ENCODE measurements at regions not wholly inside any gene's neighbourhood (a gene's known extent, or its start where the extent isn't known, plus 50 kb on each side); places are given as distances from the start of the nearest gene placed in this dataset.

DNA sequence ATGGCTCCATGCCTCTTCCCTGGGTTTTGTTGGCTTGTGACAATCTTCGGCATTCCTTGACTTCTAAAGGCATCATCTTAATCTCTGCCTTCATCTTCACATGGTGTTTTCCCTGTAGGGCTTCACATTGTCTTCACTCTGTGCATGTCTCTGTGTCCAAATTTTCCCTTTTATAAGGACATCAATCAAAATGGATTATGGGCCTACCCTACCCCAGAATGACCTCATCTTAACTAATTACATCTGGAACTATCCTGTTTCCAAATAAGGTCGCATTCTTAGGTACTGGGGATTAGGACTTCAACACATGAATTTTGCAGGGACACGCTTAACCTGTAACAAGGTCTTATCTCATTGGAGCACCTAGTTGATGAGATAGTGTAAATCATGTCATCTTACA lies 290.3 kb upstream of the KLF12 start:
- CTCF ChIA-PET = no interaction called here
- POLR2A ChIA-PET (ENCODE audit: low non-redundant PET) = no interaction called here
- TF ChIP-seq, protein P1, sequence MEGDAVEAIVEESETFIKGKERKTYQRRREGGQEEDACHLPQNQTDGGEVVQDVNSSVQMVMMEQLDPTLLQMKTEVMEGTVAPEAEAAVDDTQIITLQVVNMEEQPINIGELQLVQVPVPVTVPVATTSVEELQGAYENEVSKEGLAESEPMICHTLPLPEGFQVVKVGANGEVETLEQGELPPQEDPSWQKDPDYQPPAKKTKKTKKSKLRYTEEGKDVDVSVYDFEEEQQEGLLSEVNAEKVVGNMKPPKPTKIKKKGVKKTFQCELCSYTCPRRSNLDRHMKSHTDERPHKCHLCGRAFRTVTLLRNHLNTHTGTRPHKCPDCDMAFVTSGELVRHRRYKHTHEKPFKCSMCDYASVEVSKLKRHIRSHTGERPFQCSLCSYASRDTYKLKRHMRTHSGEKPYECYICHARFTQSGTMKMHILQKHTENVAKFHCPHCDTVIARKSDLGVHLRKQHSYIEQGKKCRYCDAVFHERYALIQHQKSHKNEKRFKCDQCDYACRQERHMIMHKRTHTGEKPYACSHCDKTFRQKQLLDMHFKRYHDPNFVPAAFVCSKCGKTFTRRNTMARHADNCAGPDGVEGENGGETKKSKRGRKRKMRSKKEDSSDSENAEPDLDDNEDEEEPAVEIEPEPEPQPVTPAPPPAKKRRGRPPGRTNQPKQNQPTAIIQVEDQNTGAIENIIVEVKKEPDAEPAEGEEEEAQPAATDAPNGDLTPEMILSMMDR (conservative IDR thresholded peaks at IDR 0.05; ENCODE audit: low read depth) = no peak
- DNase-seq (ENCODE audit: low spot score) = no peak
- no peak overlapping the region for H3K27ac ChIP-seq

DNA sequence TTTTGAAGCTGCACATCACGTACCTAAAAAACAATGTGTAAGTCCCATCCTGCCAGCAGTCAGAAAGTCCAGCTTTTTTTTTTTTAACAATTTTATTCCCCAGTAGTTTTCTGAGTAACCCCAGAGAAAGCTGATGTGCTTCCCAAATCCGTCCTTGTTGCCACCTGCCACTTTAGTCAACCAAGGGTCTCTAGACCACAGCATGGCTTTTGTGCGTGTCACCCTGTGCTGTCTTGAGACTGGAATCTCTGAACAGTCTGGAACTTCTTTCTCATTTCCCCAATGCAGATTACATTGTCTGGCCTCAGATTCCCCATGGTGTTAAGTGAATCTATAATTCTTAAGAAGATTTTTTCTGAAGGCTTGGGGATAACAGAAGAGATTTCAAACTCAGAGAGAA lies 289.2 kb upstream of the KLF12 start:
- CTCF ChIA-PET = no interaction called here
- TF ChIP-seq, protein P1 (conservative IDR thresholded peaks at IDR 0.05; ENCODE audit: low read depth) = no peak
- POLR2A ChIA-PET (ENCODE audit: low non-redundant PET) = no interaction called here
- no peak for DNase-seq (ENCODE audit: low spot score)
- no peak overlapping the region for H3K27ac ChIP-seq

DNA sequence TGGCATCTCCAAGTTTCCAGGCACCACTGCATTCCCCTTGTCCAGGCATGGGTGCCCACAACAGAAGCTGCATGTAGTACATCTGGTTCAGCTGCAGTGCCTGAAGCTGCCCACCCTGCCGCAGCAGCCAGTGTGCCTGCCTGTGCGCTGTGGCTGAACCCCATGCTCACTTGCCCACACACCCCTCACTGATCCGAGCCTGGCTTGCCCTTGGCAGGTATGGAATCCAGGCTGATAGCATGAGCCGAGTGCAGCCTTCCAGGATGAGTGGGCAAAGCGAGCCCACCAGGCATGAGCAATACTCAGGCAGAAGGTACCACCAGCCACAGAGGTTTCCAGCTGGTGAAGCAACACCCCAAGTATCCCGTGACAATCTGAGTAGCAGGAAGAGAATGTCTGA lies 280.3 kb upstream of the KLF12 start:
- ChIA-PET POLR2A (ENCODE audit: low non-redundant PET) (no interaction called here), CTCF (interaction anchor here (0.7 kb wide), 1 partner anchor 805 kb away, joined by 4 read pairs; no protein-coding TSS in a partner anchor)
- DNase-seq (ENCODE audit: low spot score) = no peak

DNA sequence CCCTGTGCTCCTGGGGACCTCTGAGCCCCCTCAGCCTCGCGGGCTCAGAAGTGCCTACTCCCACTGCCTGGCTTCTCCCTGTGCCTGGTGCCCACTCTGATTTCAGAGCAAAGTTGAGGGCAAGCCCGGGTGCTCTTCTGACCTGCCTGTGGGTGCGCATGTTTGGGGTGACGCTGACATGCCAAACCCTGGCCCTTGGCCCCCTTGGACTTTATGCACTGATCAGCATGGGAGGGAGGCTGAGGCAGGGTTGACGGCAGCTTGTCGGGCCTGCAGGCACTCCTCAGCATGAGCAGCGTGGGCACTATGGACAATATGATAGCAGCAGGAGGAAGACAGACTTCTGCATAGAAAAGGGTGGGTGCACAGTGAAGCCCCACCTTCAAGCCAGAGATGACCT lies 279.3 kb upstream of the KLF12 start:
- no peak for DNase-seq (ENCODE audit: low spot score)
- ChIA-PET CTCF (no interaction called here), POLR2A (ENCODE audit: low non-redundant PET) (no interaction called here)
- H3K27ac ChIP-seq = no peak overlapping the region
- TF ChIP-seq, protein P1 (conservative IDR thresholded peaks at IDR 0.05; ENCODE audit: low read depth) = no peak

More for the DNA sequence above, 280.3 kb upstream of the KLF12 start:
- no peak overlapping the region for H3K27ac ChIP-seq
- TF ChIP-seq, protein P1 (conservative IDR thresholded peaks at IDR 0.05; ENCODE audit: low read depth) = no peak

DNA sequence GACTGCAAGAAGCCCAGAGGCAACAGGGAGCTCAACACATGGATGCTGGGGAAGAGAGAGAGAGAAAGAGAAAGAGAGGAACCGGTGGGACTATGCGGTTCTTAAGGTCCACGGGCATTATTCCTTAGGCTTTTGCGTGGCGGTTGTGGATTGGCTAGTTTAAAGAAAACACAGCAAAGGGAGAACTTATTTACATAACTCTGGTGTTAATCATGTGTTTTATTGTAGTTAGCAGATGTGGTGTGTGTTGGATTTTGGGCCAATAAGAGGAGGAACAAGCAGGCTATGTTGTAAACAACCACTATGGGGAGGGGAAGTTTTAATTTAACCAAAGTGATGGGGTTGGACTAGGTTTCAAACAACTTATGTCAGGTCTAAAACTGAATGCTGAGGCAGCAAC lies 275.3 kb upstream of the KLF12 start:
- CTCF ChIA-PET = interaction anchor here (0.6 kb wide), 1 partner anchor 160 kb away, joined by 4 read pairs; no protein-coding TSS in a partner anchor
- POLR2A ChIA-PET (ENCODE audit: low non-redundant PET) = no interaction called here
- H3K27ac ChIP-seq = no peak overlapping the region
- no peak for DNase-seq (ENCODE audit: low spot score)
- TF ChIP-seq, protein P1 (conservative IDR thresholded peaks at IDR 0.05; ENCODE audit: low read depth) = no peak

DNA sequence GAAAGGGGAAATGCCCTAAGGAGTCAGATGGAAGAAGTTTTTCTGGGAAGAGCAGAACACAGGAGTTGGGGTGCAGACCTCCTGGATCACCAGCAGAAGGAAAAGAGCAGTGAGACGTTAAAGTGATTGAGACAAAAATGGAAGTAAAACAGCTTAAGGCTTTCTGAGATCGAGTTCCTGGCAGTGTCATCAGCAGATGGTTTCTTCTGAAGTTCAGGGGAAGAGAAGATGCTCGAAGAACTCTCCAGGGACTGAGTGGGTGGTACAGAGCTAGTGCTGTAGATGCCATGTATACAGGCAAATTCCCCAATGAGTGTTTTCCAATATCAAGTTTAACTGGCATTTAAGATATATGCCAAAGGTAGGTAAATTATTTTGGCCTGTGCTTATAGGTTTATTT lies 272.2 kb upstream of the KLF12 start:
- CTCF ChIA-PET = interaction anchor here (0.6 kb wide), 1 partner anchor 1177 kb away, joined by 4 read pairs; no protein-coding TSS in a partner anchor
- DNase-seq (ENCODE audit: low spot score) = no peak
- no peak overlapping the region for H3K27ac ChIP-seq
- TF ChIP-seq, protein P1 (conservative IDR thresholded peaks at IDR 0.05; ENCODE audit: low read depth) = no peak
- POLR2A ChIA-PET (ENCODE audit: low non-redundant PET) = no interaction called here

DNA sequence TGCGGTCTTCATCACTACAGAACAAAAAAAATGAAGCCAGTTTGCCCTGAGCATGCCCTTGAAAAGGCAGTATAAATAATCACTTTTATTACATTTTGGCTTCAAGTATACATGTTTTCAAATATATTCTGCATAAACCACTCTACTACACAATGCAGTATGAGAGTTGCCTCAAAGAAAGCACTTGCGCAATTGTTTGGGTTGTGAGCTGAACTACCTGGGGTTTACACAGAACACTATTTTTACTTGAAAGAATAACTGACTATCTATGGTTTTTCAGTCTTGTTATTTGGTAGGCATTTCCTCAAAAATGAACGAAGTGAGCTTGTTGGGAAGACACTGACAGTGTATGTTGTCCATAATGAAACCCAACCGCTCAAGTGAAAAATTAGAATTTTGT lies 264.4 kb upstream of the KLF12 start:
- TF ChIP-seq, protein P1 (conservative IDR thresholded peaks at IDR 0.05; ENCODE audit: low read depth) = no peak
- ChIA-PET POLR2A (ENCODE audit: low non-redundant PET) (no interaction called here), CTCF (no interaction called here)
- no peak overlapping the region for H3K27ac ChIP-seq
- no peak for DNase-seq (ENCODE audit: low spot score)
